ES-I3 (cell line): ENCODE measurements at regions not wholly inside any gene's neighbourhood (a gene's known extent, or its start where the extent isn't known, plus 50 kb on each side); places are given as distances from the start of the nearest gene placed in this dataset.
"Not testable (repeated sequence)": the region's sequence is repeated elsewhere in the genome, so short reads cannot be mapped to it uniquely, and the experiment has no call there.

Source experiments
- H3K36me3 ChIP-seq: 2 replicates; pipeline ENCODE4 v1.6.1; 2013; ENCODE audit warnings: mild to moderate bottlenecking, low read length, control low read depth, moderate library complexity; ENCODE audit not compliant: insufficient read depth
- H3K4me1 ChIP-seq: 2 replicates; pipeline ENCODE4 v1.6.1; 2013; ENCODE audit warnings: mild to moderate bottlenecking, control low read depth, low read length; ENCODE audit not compliant: insufficient read depth
- H3K9ac ChIP-seq: 2 replicates; pipeline ENCODE4 v1.6.1; 2013; ENCODE audit warnings: low read depth, mild to moderate bottlenecking, low read length, moderate library complexity
- H3K9me3 ChIP-seq: 2 replicates; pipeline ENCODE4 v1.6.1; 2013; ENCODE audit warnings: mild to moderate bottlenecking, low read length, moderate library complexity; ENCODE audit not compliant: control insufficient read depth, insufficient read depth

GRCh38 chr21:27036736-27037301 lies 69.9 kb upstream of the ADAMTS5 start:
- Histone ChIP-seq H3K9ac (no peak overlapping the region), H3K36me3 (no peaks in the 10 kb centered on the region), H3K4me1 (peaks cover 5% of the 10 kb centered on the region; the same call in 1 of the 2 replicates), H3K9me3 (no peaks in the 10 kb centered on the region)

- H3K4me1 ChIP-seq, result peaks cover 3% of the 10 kb centered on the region; the same call in 1 of the 2 replicates
- H3K9ac ChIP-seq, result no peak overlapping the region
- H3K36me3 ChIP-seq, result no peaks in the 10 kb centered on the region
- H3K9me3 ChIP-seq, result no peaks in the 10 kb centered on the region
Measured at GRCh38 chr21:27035791-27036190, 68.9 kb upstream of the ADAMTS5 start.

- Histone ChIP-seq H3K4me1 (no peaks in the 10 kb centered on the region), H3K36me3 (no peaks in the 10 kb centered on the region), H3K9ac (no peak overlapping the region), H3K9me3 (no peaks in the 10 kb centered on the region)
Measured at GRCh38 chr21:27034796-27035195, 67.9 kb upstream of the ADAMTS5 start.

GRCh38 chr21:27033471-27033870 lies 66.6 kb upstream of the ADAMTS5 start:
- Histone ChIP-seq H3K36me3 (no peaks in the 10 kb centered on the region), H3K9ac (no peak overlapping the region), H3K9me3 (no peaks in the 10 kb centered on the region), H3K4me1 (no peaks in the 10 kb centered on the region)

- Histone ChIP-seq H3K9ac (peak overlapping the region; percentile 30), H3K4me1 (peaks cover 18% of the 10 kb centered on the region), H3K36me3 (no peaks in the 10 kb centered on the region), H3K9me3 (no peaks in the 10 kb centered on the region)
Measured at GRCh38 chr21:27026501-27026900, 59.6 kb upstream of the ADAMTS5 start.

GRCh38 chr21:27025708-27026107 lies 58.8 kb upstream of the ADAMTS5 start:
- Histone ChIP-seq H3K4me1 (peaks cover 18% of the 10 kb centered on the region), H3K9ac (peak overlapping the region; percentile 30; the same call in 1 of the 2 replicates)
- not testable (repeated sequence) for H3K9me3 ChIP-seq, H3K36me3 ChIP-seq

GRCh38 chr21:27024971-27025370 lies 58.1 kb upstream of the ADAMTS5 start:
- Histone ChIP-seq H3K4me1 (peaks cover 18% of the 10 kb centered on the region), H3K9me3 (no peaks in the 10 kb centered on the region), H3K36me3 (no peaks in the 10 kb centered on the region), H3K9ac (no peak overlapping the region)

- Histone ChIP-seq H3K4me1 (peaks cover 18% of the 10 kb centered on the region), H3K36me3 (no peaks in the 10 kb centered on the region), H3K9ac (no peak overlapping the region; the same call in 1 of the 2 replicates), H3K9me3 (no peaks in the 10 kb centered on the region)
Measured at GRCh38 chr21:27024301-27024700, 57.4 kb upstream of the ADAMTS5 start.

- Histone ChIP-seq H3K36me3 (no peaks in the 10 kb centered on the region), H3K4me1 (peaks cover 20% of the 10 kb centered on the region), H3K9me3 (no peaks in the 10 kb centered on the region), H3K9ac (no peak overlapping the region)
Measured at GRCh38 chr21:27023186-27023585, 56.3 kb upstream of the ADAMTS5 start.

GRCh38 chr21:27021801-27022200 lies 54.9 kb upstream of the ADAMTS5 start:
- Histone ChIP-seq H3K9me3 (no peaks in the 10 kb centered on the region), H3K36me3 (no peaks in the 10 kb centered on the region), H3K9ac (no peak overlapping the region), H3K4me1 (peaks cover 28% of the 10 kb centered on the region; the same call in 1 of the 2 replicates)

GRCh38 chr21:27021046-27021445 lies 54.2 kb upstream of the ADAMTS5 start:
- no peak overlapping the region for H3K9ac ChIP-seq

GRCh38 chr21:27017246-27017645 lies 50.4 kb upstream of the ADAMTS5 start:
- Histone ChIP-seq H3K9ac (no peak overlapping the region), H3K4me1 (peaks cover 12% of the 10 kb centered on the region; the same call in 1 of the 2 replicates), H3K9me3 (no peaks in the 10 kb centered on the region), H3K36me3 (no peaks in the 10 kb centered on the region)

More at GRCh38 chr21:27021046-27021445, 54.2 kb upstream of the ADAMTS5 start:
- Histone ChIP-seq H3K36me3 (no peaks in the 10 kb centered on the region), H3K4me1 (peaks cover 24% of the 10 kb centered on the region; the same call in 1 of the 2 replicates), H3K9me3 (no peaks in the 10 kb centered on the region)
